Activated T-cell treated with anti-CD3 and anti-CD28 coated beads, Interleukin-2, amount 50 U/mL, for 4 hours (primary cell): ENCODE measurements at regions not wholly inside any gene's neighbourhood (a gene's known extent, or its start where the extent isn't known, plus 50 kb on each side); places are given as distances from the start of the nearest gene placed in this dataset.
A peak's percentile ranks its signal among the peaks of the same experiment; 100 is the strongest.

ENCODE experiments used
- ATAC-seq, 2 donors: fragments of 200-7000 bp; cut with Tn5 transposase; one replicate each; pipeline ENCODE4 v1.10.0; 2021
- DNase-seq: peaks from one replicate; pipeline ENCODE4 v3.0.0-alpha.2; 2020
- H3K27me3 Mint-ChIP-seq: one replicate; pipeline ENCODE4 v1.8.0; 2021; ENCODE audit warnings: low read depth, mixed read lengths
- H3K36me3 Mint-ChIP-seq: one replicate; pipeline ENCODE4 v1.8.0; 2022; ENCODE audit warnings: mixed read lengths; ENCODE audit not compliant: insufficient read depth
- H3K4me1 Mint-ChIP-seq: one replicate; pipeline ENCODE4 v1.8.0; 2021; ENCODE audit warnings: low read depth, mixed read lengths
- H3K4me3 Mint-ChIP-seq: one replicate; pipeline ENCODE4 v1.8.0; 2021; ENCODE audit warnings: mild to moderate bottlenecking, moderate library complexity, mixed read lengths
- H3K9me3 Mint-ChIP-seq: one replicate; pipeline ENCODE4 v1.8.0; 2021; ENCODE audit warnings: mixed read lengths

GRCh38 chr3:102230057-102230456 is 204.8 kb upstream of the ZPLD1 start:
- ATAC-seq (no peak), DNase-seq (no peak)
- Mint-ChIP-seq H3K36me3 (no peaks in the 10 kb centered on the region), H3K9me3 (no peaks in the 10 kb centered on the region), H3K4me3 (no peak overlapping the region), H3K4me1 (peaks cover 15% of the 10 kb centered on the region), H3K27me3 (peaks cover 7% of the 10 kb centered on the region)

GRCh38 chr3:102233881-102234280 is 200.9 kb upstream of the ZPLD1 start:
- H3K9me3 Mint-ChIP-seq = no peaks in the 10 kb centered on the region
- no peaks in the 10 kb centered on the region for H3K27me3 Mint-ChIP-seq
- H3K4me3 Mint-ChIP-seq = no peak overlapping the region
- ATAC-seq = no peak
- H3K4me1 Mint-ChIP-seq = peaks cover 10% of the 10 kb centered on the region
- no peak for DNase-seq
- no peaks in the 10 kb centered on the region for H3K36me3 Mint-ChIP-seq

DNA sequence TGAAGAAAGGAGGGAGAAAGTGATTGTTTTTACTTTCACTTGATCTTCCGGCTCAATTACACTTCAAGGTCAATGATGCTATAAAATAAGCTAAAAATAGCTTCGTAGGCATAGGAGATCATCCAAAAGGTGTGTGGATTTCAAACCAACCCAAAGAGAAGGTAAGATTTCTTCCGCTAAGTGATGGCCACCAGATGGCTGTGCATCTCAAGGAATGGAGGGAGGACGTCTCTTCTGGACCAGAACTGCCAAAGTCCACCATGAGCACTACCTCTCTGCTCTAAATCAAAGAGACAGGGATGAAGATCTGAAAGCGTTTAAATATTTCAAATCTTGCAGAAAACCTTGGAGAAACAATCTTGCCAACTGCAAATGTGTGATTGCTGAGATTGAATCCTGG is 199.1 kb upstream of the ZPLD1 start:
- ATAC-seq = peak in 1 of 2 donors; percentile 56
- H3K4me3 Mint-ChIP-seq = no peak overlapping the region

DNA sequence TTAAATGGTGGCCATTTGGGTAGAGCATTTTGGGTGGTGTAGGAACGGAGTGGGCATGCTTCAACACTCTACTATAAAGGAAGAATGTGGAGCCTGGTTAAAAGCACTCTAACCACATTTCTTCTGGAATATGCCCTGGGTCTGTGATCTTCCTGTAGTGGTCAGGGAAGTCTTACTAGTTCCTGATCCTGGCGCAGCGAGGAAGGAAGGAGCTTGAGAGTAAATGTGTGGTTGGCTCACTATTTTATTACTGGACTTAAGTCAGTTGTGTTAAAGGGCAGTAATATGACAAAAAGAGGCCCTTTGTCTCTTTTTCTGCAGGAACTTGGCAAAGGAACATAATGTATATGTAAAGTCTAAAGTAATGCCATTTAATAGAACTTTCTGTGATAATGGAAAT is 197.6 kb upstream of the ZPLD1 start:
- no peak for ATAC-seq
- peaks cover 4% of the 10 kb centered on the region for H3K27me3 Mint-ChIP-seq
- no peaks in the 10 kb centered on the region for H3K9me3 Mint-ChIP-seq
- H3K36me3 Mint-ChIP-seq = no peaks in the 10 kb centered on the region
- no peak for DNase-seq
- H3K4me3 Mint-ChIP-seq = no peak overlapping the region
- peaks cover 1% of the 10 kb centered on the region for H3K4me1 Mint-ChIP-seq

More for the DNA sequence above, 199.1 kb upstream of the ZPLD1 start:
- DNase-seq = peak; percentile 30
- no peaks in the 10 kb centered on the region for H3K36me3 Mint-ChIP-seq
- no peaks in the 10 kb centered on the region for H3K9me3 Mint-ChIP-seq
- peaks cover 1% of the 10 kb centered on the region for H3K4me1 Mint-ChIP-seq
- no peaks in the 10 kb centered on the region for H3K27me3 Mint-ChIP-seq

DNA sequence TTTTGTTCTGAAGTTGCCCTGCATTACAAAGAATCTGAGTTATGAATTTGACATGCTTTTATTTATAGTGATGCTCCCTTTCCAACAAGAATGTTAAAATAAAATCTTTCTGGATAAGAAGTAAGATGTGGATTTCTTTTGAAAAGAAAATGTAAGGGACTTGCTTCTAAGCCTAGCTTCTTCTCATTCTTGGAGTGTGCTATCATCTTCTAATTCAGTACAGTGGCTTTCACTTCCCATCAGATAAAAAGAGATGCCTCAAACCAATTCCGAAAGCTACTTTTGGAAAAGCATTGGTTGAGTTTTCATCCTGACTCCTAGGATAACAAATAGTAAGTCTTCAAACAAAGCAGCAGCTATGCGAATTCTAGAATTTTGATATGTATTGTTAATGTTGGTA is 197.0 kb upstream of the ZPLD1 start:
- Mint-ChIP-seq H3K27me3 (peaks cover 4% of the 10 kb centered on the region), H3K4me1 (peaks cover 1% of the 10 kb centered on the region), H3K4me3 (no peak overlapping the region), H3K9me3 (no peaks in the 10 kb centered on the region), H3K36me3 (no peaks in the 10 kb centered on the region)
- DNase-seq = no peak
- ATAC-seq = no peak

GRCh38 chr3:102238362-102238761 is 196.5 kb upstream of the ZPLD1 start:
- no peak overlapping the region for H3K4me3 Mint-ChIP-seq
- no peaks in the 10 kb centered on the region for H3K36me3 Mint-ChIP-seq
- DNase-seq = no peak
- H3K27me3 Mint-ChIP-seq = peaks cover 4% of the 10 kb centered on the region
- H3K4me1 Mint-ChIP-seq = peaks cover 1% of the 10 kb centered on the region
- H3K9me3 Mint-ChIP-seq = no peaks in the 10 kb centered on the region
- no peak for ATAC-seq

DNA sequence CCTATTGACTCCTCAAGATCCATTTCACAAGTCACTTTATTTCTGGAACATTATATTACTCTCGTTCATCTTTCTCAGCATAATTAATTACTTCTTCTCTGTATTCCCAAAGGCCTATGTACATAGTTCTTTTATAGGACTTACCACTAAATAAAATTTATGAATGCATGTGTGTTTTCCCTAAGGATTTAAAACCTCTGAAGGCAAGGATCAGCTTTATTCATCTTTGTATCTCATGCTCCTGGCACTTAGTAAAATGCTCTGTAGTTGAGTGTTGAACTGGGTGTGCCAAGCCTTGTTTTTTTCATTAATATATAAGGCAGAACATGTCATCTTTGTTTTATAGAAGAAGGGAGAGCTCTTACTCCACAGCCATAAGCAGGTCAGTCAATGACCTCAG is 194.1 kb upstream of the ZPLD1 start:
- Mint-ChIP-seq H3K36me3 (no peaks in the 10 kb centered on the region), H3K27me3 (peaks cover 4% of the 10 kb centered on the region), H3K4me1 (no peaks in the 10 kb centered on the region), H3K4me3 (no peak overlapping the region), H3K9me3 (no peaks in the 10 kb centered on the region)
- ATAC-seq (no peak), DNase-seq (no peak)

DNA sequence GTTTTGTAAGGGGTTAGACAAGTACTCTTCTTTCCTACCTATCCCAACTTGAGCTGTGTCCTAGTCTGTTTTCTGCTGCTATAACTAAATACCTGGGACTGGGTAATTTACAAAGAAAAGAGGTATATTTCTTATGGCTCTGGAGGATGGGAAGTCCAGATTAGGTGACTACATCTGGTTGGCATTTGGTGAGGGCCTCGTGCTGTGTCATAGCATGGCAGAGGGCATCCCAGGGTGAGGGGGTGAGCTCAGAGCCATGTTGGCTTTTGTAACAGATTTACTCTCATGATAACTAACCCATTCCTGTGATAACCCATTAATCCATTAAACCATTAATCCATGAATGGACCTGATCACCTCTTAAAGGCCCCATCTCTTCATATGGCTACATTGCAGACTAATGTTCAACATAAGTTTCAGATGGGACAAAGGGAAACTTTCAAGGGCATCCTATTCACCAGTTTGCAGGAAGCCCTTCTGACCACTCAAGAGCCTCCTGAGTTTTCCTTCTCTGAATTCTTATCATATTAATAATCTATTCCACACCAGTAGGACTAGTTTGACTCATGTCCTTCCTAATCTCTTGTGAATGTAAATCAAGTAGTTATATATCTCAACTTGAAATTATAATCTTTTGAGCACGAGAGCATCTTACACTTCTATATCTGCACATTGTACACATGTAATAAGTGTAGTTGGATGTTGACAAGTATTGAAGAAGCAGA is 185.7 kb upstream of the ZPLD1 start:
- Mint-ChIP-seq H3K4me1 (no peaks in the 10 kb centered on the region), H3K27me3 (peaks cover 13% of the 10 kb centered on the region), H3K36me3 (no peaks in the 10 kb centered on the region), H3K9me3 (no peaks in the 10 kb centered on the region), H3K4me3 (no peak overlapping the region)
- no peak for DNase-seq
- ATAC-seq = no peak

DNA sequence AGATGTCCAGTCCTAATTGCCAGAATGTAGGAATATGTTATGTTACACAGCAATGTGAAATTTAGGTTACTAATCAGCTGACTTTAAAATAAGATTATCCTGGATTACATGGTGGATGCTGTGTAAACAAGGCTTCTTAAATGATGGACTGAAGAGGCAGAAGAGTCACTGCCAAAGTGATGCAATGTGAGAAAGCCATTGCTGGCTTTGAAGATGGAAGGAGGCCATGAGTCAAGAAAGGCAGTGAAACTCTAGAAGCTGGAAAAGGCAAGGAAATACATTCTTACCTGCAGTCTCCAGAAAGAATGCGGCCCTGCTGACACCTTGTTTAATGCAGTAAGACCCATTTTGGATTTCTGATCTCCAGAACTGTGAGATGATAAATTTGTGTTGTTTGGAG is 179.1 kb upstream of the ZPLD1 start:
- Mint-ChIP-seq H3K4me1 (no peaks in the 10 kb centered on the region), H3K4me3 (no peak overlapping the region), H3K36me3 (no peaks in the 10 kb centered on the region), H3K27me3 (peaks cover 18% of the 10 kb centered on the region), H3K9me3 (no peaks in the 10 kb centered on the region)
- ATAC-seq (no peak), DNase-seq (no peak)

DNA sequence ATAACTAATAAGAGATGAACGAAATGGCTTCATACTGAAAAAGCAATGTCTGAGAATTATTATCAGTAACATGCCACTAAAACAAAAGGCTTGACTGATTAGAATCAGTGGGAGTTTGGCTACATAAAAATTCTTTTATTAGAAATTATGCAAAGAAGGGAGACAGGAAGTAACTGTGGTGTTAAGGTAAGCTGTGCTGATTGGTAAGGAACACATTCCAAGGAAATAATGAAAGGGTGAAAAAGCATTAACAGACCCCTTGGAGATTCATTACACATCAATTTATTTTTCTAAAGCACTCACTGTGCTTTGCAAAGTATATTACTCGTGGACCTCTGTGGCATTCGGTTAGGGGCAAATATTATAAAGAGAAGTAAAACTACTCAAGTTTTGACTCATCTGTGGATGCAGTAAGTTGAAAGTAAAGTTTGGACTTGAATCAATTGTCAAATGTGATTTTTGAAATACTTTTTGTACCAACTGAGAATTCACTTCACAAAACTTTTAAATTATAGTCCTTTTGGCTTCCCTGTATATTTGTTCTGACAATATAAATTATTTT is 176.1 kb upstream of the ZPLD1 start:
- ATAC-seq = no peak
- no peaks in the 10 kb centered on the region for H3K36me3 Mint-ChIP-seq
- peaks cover 15% of the 10 kb centered on the region for H3K27me3 Mint-ChIP-seq
- no peaks in the 10 kb centered on the region for H3K9me3 Mint-ChIP-seq
- no peak overlapping the region for H3K4me3 Mint-ChIP-seq
- no peak for DNase-seq
- no peaks in the 10 kb centered on the region for H3K4me1 Mint-ChIP-seq

GRCh38 chr3:102259663-102260062 is 175.2 kb upstream of the ZPLD1 start:
- Mint-ChIP-seq H3K4me1 (no peaks in the 10 kb centered on the region), H3K36me3 (no peaks in the 10 kb centered on the region), H3K4me3 (no peak overlapping the region), H3K27me3 (peaks cover 10% of the 10 kb centered on the region), H3K9me3 (no peaks in the 10 kb centered on the region)
- no peak for ATAC-seq
- DNase-seq = no peak

GRCh38 chr3:102265720-102266119 is 169.1 kb upstream of the ZPLD1 start:
- Mint-ChIP-seq H3K4me1 (no peaks in the 10 kb centered on the region), H3K9me3 (no peaks in the 10 kb centered on the region), H3K4me3 (no peak overlapping the region), H3K27me3 (peaks cover 10% of the 10 kb centered on the region), H3K36me3 (no peaks in the 10 kb centered on the region)
- ATAC-seq (no peak), DNase-seq (no peak)

DNA sequence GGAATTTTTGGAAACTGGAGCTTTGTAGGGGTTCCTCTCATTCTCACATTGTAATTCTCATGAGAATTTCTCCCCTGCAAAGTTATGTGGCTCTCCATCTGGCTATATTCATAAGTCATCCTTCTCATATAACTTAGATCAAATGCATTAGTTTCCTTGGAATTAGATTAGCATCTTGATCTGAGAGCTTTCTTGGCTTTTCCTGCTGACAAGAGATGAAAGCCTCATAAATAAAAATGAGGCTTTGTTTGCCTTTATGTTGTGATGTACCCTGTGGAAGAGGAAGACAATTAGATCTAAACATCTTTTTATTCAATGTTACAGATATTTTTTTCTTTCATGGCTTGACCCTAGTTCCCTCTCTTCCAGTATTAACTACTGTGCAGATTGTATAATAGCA is 165.4 kb upstream of the ZPLD1 start:
- Mint-ChIP-seq H3K4me3 (no peak overlapping the region), H3K4me1 (no peaks in the 10 kb centered on the region), H3K9me3 (no peaks in the 10 kb centered on the region), H3K27me3 (peaks cover 2% of the 10 kb centered on the region), H3K36me3 (no peaks in the 10 kb centered on the region)
- DNase-seq (no peak), ATAC-seq (no peak)

DNA sequence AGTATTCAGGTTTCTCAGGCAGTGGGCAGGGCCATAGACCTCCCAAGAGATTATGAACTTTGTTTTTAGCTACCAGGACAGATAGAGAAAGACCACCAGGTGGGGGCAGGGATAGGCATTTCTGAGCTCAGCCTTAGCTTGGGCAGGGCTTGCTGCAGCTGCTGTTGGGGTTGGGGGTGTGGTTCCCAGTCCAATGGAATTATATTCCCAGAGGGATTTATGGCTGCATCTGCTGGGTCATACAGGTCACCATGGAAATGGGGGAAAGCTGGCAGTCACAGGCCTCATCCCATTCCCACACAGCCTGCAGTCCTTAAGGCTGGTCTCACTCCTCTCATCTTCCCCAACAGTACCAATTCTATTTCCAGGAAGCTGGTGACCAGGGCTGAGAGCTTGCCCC is 144.6 kb upstream of the ZPLD1 start:
- ATAC-seq = no peak
- H3K27me3 Mint-ChIP-seq = peaks cover 27% of the 10 kb centered on the region
- DNase-seq = no peak
- H3K9me3 Mint-ChIP-seq = peaks cover 11% of the 10 kb centered on the region
- no peaks in the 10 kb centered on the region for H3K36me3 Mint-ChIP-seq
- H3K4me1 Mint-ChIP-seq = no peaks in the 10 kb centered on the region
- H3K4me3 Mint-ChIP-seq = no peak overlapping the region

DNA sequence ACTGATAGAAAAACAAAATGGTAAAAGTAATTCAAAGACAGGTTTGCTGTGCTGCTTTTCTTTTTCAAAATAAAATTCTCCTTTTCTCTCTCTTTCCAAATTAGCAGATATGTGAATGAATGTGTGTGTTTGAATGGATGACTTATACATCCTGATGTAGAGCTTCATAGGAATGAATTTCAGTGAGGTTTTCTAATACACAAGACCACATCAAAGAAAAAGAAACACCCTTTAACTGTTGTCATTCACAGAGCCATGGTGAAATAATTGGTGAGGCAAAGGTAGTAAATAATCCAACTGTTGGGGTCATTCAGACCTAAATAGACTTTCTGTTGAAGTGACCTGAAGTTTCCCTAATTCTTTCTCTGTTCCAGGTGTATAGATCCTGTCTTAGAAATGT is 139.1 kb upstream of the ZPLD1 start:
- Mint-ChIP-seq H3K4me3 (no peak overlapping the region), H3K27me3 (peaks cover 22% of the 10 kb centered on the region), H3K9me3 (no peaks in the 10 kb centered on the region), H3K36me3 (no peaks in the 10 kb centered on the region), H3K4me1 (no peaks in the 10 kb centered on the region)
- ATAC-seq (no peak), DNase-seq (no peak)
